Fibroblast of pulmonary artery (primary cell): ENCODE measurements at regions not wholly inside any gene's neighbourhood (a gene's known extent, or its start where the extent isn't known, plus 50 kb on each side); places are given as distances from the start of the nearest gene placed in this dataset.

ENCODE experiments used
- DNase-seq: peaks from one replicate; pipeline ENCODE4 v3.0.0-alpha.2; 2010; ENCODE audit warnings: low read depth
- H3K4me3 ChIP-seq: replicated peaks from 2 replicates; pipeline ENCODE4 v1.5.1; 2011; ENCODE audit warnings: low read depth, mild to moderate bottlenecking, control low read depth, low read length, moderate library complexity
- CTCF ChIP-seq: IDR thresholded peaks from 2 replicates; pipeline ENCODE4 v1.5.1; 2011; ENCODE audit warnings: mild to moderate bottlenecking, control low read depth, low read length, inconsistent platforms; ENCODE audit errors: missing control alignments

DNA sequence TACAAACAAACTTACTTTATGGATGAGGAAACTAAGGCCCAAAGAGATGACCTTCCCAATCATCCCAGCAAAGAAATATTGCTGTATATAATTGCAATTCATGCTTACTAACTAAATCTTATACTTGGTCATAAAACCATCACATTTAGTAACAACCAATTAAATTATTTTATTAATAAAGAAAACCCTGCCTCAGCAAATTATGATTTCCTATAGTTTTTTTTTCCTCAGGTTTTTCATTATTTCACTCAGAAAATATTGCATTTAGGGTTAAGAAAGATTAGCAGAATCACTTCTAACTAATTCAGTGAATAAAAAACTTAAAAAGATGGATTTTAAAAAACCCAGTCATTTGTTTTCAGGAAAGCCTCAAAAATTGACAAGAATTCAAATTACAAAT lies 86.5 kb upstream of the GADL1 start:
- DNase-seq, result no peak
- H3K4me3 ChIP-seq, result no peak overlapping the region
- TF ChIP-seq CTCF, result no peak

DNA sequence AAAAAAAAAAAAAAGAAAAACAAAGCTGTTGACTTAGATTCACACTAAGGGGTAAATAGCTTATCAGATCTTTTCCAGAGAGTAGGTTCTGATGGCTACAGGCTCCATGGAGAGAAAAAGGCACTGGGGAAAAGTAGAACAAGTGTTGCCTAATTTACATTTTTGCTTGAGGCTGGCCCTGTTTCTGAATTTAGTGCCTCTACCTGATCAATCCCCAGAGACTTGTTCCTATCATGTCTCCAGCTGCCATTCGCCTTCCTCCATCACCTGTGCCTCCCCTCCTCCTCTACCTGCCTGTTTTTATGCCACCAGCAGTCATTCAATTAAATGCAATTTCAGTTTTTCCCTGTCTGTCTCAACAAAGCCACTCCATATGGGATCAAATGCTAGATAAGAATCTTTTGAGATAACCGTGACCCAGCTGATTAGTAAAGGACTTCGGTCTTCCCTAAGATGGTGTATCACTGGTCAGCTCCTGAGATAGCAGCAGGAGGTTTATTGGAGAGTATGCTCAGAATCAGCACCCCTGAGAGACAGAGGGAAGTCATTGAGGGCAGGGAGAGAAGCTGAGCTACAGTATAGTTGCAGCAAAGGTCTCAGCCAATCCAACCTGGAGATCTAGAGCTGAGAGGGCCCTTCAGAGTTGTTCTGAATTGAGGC lies 88.1 kb upstream of the GADL1 start:
- DNase-seq, result no peak
- no peak for TF ChIP-seq CTCF
- no peak overlapping the region for H3K4me3 ChIP-seq

DNA sequence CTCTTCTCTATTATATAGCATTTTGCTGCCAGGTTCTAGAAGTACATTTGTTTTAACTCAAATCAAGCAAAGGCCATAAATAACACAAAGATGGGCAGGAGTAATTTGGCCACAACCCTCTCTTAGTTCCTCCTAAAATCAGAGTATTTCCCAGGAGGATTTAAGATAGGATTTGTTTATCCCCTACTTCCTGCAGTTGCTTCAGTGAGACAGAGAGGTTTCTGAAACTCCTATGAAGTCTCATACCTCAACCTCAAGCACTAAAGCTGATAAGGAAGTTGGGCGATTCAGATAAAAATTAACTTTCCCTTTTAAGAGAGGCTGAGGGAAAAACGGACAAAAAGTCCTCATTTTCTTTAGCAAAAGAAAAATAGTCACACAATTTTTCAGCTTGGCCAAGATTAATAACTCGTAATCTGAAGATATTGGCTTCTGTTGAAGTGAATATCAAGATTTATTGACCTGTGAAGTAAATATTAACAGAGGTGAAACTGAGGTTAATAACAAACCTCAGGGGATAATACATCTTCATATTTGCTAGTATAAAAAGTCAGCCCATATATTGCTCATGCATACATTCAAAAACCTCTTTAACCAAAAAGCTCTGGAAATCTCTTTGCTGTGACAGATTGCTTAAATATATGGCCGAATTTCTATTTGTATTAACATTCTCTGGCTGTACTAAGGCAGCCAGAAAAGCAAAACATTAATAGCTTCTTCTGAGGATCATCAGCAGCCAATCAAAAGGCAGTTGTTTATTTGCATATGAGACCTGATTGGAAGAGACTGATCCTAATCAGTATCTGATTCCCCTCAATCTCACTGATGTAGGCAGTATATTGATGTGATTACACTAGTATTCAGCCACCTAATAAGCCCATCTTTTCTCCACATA lies 90.6 kb upstream of the GADL1 start:
- no peak for TF ChIP-seq CTCF
- no peak overlapping the region for H3K4me3 ChIP-seq
- DNase-seq, result peak; percentile 6

DNA sequence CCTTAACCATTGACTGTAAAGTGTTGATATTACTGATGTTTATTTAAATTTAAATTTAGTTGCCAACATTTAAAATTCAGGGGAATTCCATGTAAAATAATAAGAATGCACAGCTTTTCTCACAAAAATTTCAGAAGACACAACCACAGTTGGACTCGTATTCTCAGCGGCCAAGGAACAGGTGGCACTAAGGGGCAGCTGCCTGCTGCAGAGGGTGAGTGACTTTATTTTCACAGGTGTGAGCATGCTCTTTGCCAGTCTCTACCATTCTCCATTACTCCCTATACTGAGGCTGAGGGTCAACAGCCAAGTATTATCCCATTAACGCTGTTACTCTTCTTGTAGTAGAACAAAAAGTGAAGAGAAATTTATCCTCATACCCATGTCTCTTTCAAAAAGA lies 92.1 kb upstream of the GADL1 start:
- no peak overlapping the region for H3K4me3 ChIP-seq
- no peak for TF ChIP-seq CTCF
- no peak for DNase-seq

- no peak overlapping the region for H3K4me3 ChIP-seq
- no peak for DNase-seq
- TF ChIP-seq CTCF, result no peak
These were observed 94.3 kb upstream of the GADL1 start for GRCh38 chr3:30988769-30989168.

DNA sequence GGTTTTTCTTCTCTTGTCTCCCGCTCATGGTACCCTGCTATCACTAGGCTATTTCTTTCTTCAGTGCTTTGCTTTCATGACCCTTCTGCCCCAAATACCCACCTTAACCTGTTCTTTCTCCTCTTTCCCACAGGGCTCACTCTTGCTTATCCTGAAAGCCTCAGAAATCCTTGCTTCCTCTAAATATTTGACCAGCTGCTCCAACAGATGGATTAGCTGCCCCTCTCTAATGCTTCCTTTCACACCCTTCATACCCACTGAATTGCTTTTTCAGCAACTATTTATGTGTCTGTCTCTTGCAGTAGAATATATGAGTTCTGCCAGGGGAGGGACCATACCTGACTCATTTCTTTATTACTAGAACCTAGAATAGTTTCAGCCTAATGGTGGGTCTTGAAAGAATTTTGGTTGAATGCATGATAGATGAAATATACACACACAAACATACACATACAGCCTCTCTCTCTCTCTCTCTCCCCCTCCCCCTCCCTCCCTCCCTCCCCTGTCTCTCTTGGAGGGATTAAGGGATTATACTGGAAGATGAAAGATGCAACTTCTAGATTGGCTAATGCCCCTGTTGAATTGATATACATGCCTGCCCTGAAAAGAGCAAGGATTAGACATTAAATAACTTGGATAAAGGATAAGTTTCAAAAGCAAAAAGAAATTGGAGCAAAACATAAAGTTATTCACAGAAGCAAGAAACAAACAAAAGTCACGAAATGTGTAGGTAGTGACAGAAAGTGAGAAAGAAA lies 95.0 kb upstream of the GADL1 start:
- no peak for DNase-seq
- no peak overlapping the region for H3K4me3 ChIP-seq
- no peak for TF ChIP-seq CTCF
